Activated T-cell treated with anti-CD3 and anti-CD28 coated beads, Interleukin-2, amount 50 U/mL, for 72 hours (primary cell): ENCODE measurements at regions not wholly inside any gene's neighbourhood (a gene's known extent, or its start where the extent isn't known, plus 50 kb on each side); places are given as distances from the start of the nearest gene placed in this dataset.

ENCODE experiments used
- ATAC-seq, 2 donors: fragments of 150-1000 bp; cut with Tn5 transposase; replicated peaks in 1 of 2; 2 replicates each; pipeline ENCODE4 v1.10.0; 2021; ENCODE audit warnings: moderate library complexity in 2 of 2, mild to moderate bottlenecking in 1 of 2
- DNase-seq, 2 donors: peaks; one replicate each; pipeline ENCODE4 v3.0.0; 2021 to 2022; ENCODE audit warnings: mixed read lengths in 1 of 2
- H3K27ac Mint-ChIP-seq: one replicate; pipeline ENCODE4 v1.8.0; 2022; ENCODE audit warnings: mild to moderate bottlenecking, moderate library complexity, mixed read lengths
- H3K27me3 Mint-ChIP-seq: one replicate; pipeline ENCODE4 v1.8.0; 2022; ENCODE audit warnings: low read depth, mixed read lengths
- H3K36me3 Mint-ChIP-seq, 2 donors: one replicate each; pipeline ENCODE4 v1.8.0; 2022; ENCODE audit warnings: mixed read lengths in 2 of 2, mild to moderate bottlenecking in 1 of 2; ENCODE audit not compliant: insufficient read depth in 2 of 2
- H3K4me1 Mint-ChIP-seq: one replicate; pipeline ENCODE4 v1.8.0; 2022; ENCODE audit warnings: low read depth, mixed read lengths
- H3K4me3 Mint-ChIP-seq, 2 donors: one replicate each; pipeline ENCODE4 v1.8.0; 2022; ENCODE audit warnings: mild to moderate bottlenecking in 2 of 2, mixed read lengths in 2 of 2, moderate library complexity in 2 of 2
- H3K9me3 Mint-ChIP-seq, 2 donors: one replicate each; pipeline ENCODE4 v1.8.0; 2022; ENCODE audit warnings: mixed read lengths in 2 of 2

GRCh38 chr2:166563894-166564293, 69.8 kb upstream of the SCN7A start:
- no peaks in the 10 kb centered on the region for H3K27me3 Mint-ChIP-seq
- no peaks in the 10 kb centered on the region for H3K4me1 Mint-ChIP-seq
- DNase-seq (no peak), ATAC-seq (no peak)
- H3K4me3 Mint-ChIP-seq, result no peak overlapping the region
- no peaks in the 10 kb centered on the region for H3K36me3 Mint-ChIP-seq
- no peak overlapping the region for H3K27ac Mint-ChIP-seq
- no peaks in the 10 kb centered on the region for H3K9me3 Mint-ChIP-seq

GRCh38 chr2:166560022-166560421, 66.0 kb upstream of the SCN7A start:
- H3K27ac Mint-ChIP-seq, result no peak overlapping the region
- H3K27me3 Mint-ChIP-seq, result no peaks in the 10 kb centered on the region
- ATAC-seq (no peak), DNase-seq (no peak)
- H3K4me1 Mint-ChIP-seq, result no peaks in the 10 kb centered on the region
- no peaks in the 10 kb centered on the region for H3K9me3 Mint-ChIP-seq
- no peak overlapping the region for H3K4me3 Mint-ChIP-seq
- H3K36me3 Mint-ChIP-seq, result no peaks in the 10 kb centered on the region

GRCh38 chr2:166550923-166551322, 56.9 kb upstream of the SCN7A start:
- no peak overlapping the region for H3K27ac Mint-ChIP-seq
- no peak for ATAC-seq
- H3K4me1 Mint-ChIP-seq, result no peaks in the 10 kb centered on the region
- no peaks in the 10 kb centered on the region for H3K27me3 Mint-ChIP-seq
- H3K4me3 Mint-ChIP-seq, result no peak overlapping the region
- DNase-seq, result no peak
- H3K36me3 Mint-ChIP-seq, result no peaks in the 10 kb centered on the region
- peaks cover 3 to 5% of the 10 kb centered on the region in 2 donors for H3K9me3 Mint-ChIP-seq

- no peaks in the 10 kb centered on the region for H3K27me3 Mint-ChIP-seq
- no peaks in the 10 kb centered on the region for H3K36me3 Mint-ChIP-seq
- DNase-seq, result no peak
- H3K9me3 Mint-ChIP-seq, result no peaks in the 10 kb centered on the region
- no peak for ATAC-seq
- no peak overlapping the region for H3K4me3 Mint-ChIP-seq
- no peak overlapping the region for H3K27ac Mint-ChIP-seq
- H3K4me1 Mint-ChIP-seq, result no peaks in the 10 kb centered on the region
Measured at GRCh38 chr2:166545473-166545872, 51.4 kb upstream of the SCN7A start.
